ENCODE measurements at regions not wholly inside any gene's neighbourhood (a gene's known extent, or its start where the extent isn't known, plus 50 kb on each side); places are given as distances from the start of the nearest gene placed in this dataset.

DNA sequence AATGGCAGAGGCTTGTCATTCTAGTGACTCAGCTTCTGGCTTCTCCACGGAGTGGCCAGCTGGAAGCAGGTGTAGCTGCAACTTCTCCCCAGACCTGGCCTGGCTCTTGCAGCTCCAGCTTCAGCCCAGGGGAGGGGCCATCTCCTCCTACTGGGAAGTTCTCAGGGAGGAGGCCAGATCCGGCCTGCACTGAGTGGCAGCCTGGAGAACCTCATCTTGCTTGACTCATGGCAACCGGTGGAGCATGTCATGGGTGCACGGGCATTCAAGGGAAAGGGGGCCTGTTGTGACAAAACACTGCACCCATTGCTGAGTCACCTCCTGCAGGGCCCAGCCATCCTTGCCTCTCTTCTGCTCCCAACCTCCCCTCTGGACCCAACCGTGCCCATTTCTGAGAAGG is 273.9 kb upstream of the MAF start:
- no peaks in the 10 kb centered on the region; the same call in 1 of the 2 replicates for H3K9me3 ChIP-seq
- intact Hi-C loops (cut with micrococcal nuclease; ENCODE audit: unreplicated experiment) = no loop called here
- no peaks in the 10 kb centered on the region for H3K4me1 ChIP-seq
- Mint-ChIP-seq H3K27ac (ENCODE audit: unreplicated experiment) (no peak overlapping the region), H3K27me3 (ENCODE audit: insufficient read depth, unreplicated experiment) (no peaks in the 10 kb centered on the region), H3K9me3 (ENCODE audit: unreplicated experiment) (no peaks in the 10 kb centered on the region), H3K4me1 (ENCODE audit: low read depth, unreplicated experiment) (no peaks in the 10 kb centered on the region), H3K4me3 (ENCODE audit: unreplicated experiment) (no peak overlapping the region), H3K36me3 (ENCODE audit: insufficient read depth, unreplicated experiment) (no peaks in the 10 kb centered on the region)
- POLR2A ChIA-PET = no interaction called here
- CTCF ChIA-PET = no interaction called here
- no peaks in the 10 kb centered on the region for H3K36me3 ChIP-seq (ENCODE audit: control insufficient read depth, insufficient read depth, low read length)
- no TSS peak for BruUV-seq (replicated peaks)
- no peak overlapping the region for H3K4me3 ChIP-seq (ENCODE audit: low read depth, low read length)
- TF ChIP-seq CTCF (IDR thresholded peaks at IDR 0.05; ENCODE audit: insufficient read depth in 1 of 2, low read depth in 1 of 2, low read length in 1 of 2, severe bottlenecking in 1 of 2, unreplicated experiment in 1 of 2) = no peak
- H3K27me3 ChIP-seq (replicated peaks; ENCODE audit: control insufficient read depth, insufficient read depth, low read length) = no peaks in the 10 kb centered on the region
- no peak for DNase-seq

DNA sequence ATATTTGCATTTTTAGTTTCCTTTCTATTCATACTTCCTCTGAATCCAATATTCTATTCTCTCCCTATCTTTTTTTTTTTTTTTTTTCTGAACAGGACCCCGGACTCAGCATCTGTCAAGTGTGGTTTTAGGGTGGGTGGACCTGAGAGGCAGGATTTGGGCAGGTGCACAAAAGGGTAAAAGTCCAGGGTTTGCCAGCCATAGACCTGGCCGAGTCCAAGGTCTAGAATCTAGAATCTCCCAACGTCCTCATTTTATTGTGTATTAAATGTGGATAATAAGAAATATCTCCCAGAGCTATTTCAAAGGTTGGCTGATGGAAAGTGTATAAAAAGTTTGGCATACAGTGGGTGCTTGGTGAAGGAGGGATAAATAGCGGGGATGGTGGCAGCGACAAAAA is 273.3 kb upstream of the MAF start:
- POLR2A ChIA-PET = no interaction called here

GRCh38 chr16:79871906-79872305 is 271.4 kb upstream of the MAF start:
- ChIA-PET CTCF (no interaction called here), POLR2A (no interaction called here)
- H3K4me1 ChIP-seq = no peaks in the 10 kb centered on the region
- no peak for DNase-seq
- no peak for TF ChIP-seq CTCF (IDR thresholded peaks at IDR 0.05; ENCODE audit: insufficient read depth in 1 of 2, low read depth in 1 of 2, low read length in 1 of 2, severe bottlenecking in 1 of 2, unreplicated experiment in 1 of 2)
- no TSS peak for BruUV-seq (replicated peaks)
- no peaks in the 10 kb centered on the region for H3K27me3 Mint-ChIP-seq (ENCODE audit: insufficient read depth, unreplicated experiment)
- intact Hi-C loops (cut with micrococcal nuclease; ENCODE audit: unreplicated experiment) = no loop called here
- H3K4me1 Mint-ChIP-seq (ENCODE audit: low read depth, unreplicated experiment) = no peaks in the 10 kb centered on the region
- H3K4me3 ChIP-seq (ENCODE audit: low read depth, low read length) = no peak overlapping the region
- H3K27ac Mint-ChIP-seq (ENCODE audit: unreplicated experiment) = no peak overlapping the region
- H3K36me3 Mint-ChIP-seq (ENCODE audit: insufficient read depth, unreplicated experiment) = no peaks in the 10 kb centered on the region
- H3K9me3 Mint-ChIP-seq (ENCODE audit: unreplicated experiment) = no peaks in the 10 kb centered on the region
- no peaks in the 10 kb centered on the region for H3K36me3 ChIP-seq (ENCODE audit: control insufficient read depth, insufficient read depth, low read length)
- H3K4me3 Mint-ChIP-seq (ENCODE audit: unreplicated experiment) = no peak overlapping the region
- no peaks in the 10 kb centered on the region; the same call in 1 of the 2 replicates for H3K9me3 ChIP-seq
- no peaks in the 10 kb centered on the region for H3K27me3 ChIP-seq (replicated peaks; ENCODE audit: control insufficient read depth, insufficient read depth, low read length)

More for the DNA sequence above, 273.3 kb upstream of the MAF start:
- Histone ChIP-seq H3K4me3 (ENCODE audit: low read depth, low read length) (no peak overlapping the region), H3K36me3 (ENCODE audit: control insufficient read depth, insufficient read depth, low read length) (no peaks in the 10 kb centered on the region), H3K9me3 (no peaks in the 10 kb centered on the region; the same call in 1 of the 2 replicates), H3K4me1 (no peaks in the 10 kb centered on the region), H3K27me3 (replicated peaks; ENCODE audit: control insufficient read depth, insufficient read depth, low read length) (no peaks in the 10 kb centered on the region)
- H3K36me3 Mint-ChIP-seq (ENCODE audit: insufficient read depth, unreplicated experiment) = no peaks in the 10 kb centered on the region
- DNase-seq = no peak
- no peak overlapping the region for H3K4me3 Mint-ChIP-seq (ENCODE audit: unreplicated experiment)
- no peak overlapping the region for H3K27ac Mint-ChIP-seq (ENCODE audit: unreplicated experiment)
- no TSS peak for BruUV-seq (replicated peaks)
- H3K4me1 Mint-ChIP-seq (ENCODE audit: low read depth, unreplicated experiment) = no peaks in the 10 kb centered on the region
- H3K9me3 Mint-ChIP-seq (ENCODE audit: unreplicated experiment) = no peaks in the 10 kb centered on the region
- CTCF ChIA-PET = no interaction called here
- intact Hi-C loops (cut with micrococcal nuclease; ENCODE audit: unreplicated experiment) = no loop called here
- no peaks in the 10 kb centered on the region for H3K27me3 Mint-ChIP-seq (ENCODE audit: insufficient read depth, unreplicated experiment)
- TF ChIP-seq CTCF (IDR thresholded peaks at IDR 0.05; ENCODE audit: insufficient read depth in 1 of 2, low read depth in 1 of 2, low read length in 1 of 2, severe bottlenecking in 1 of 2, unreplicated experiment in 1 of 2) = no peak

All from Caco-2 (cell line).